OCI-LY7 (cell line): ENCODE measurements at regions not wholly inside any gene's neighbourhood (a gene's known extent, or its start where the extent isn't known, plus 50 kb on each side); places are given as distances from the start of the nearest gene placed in this dataset.

Experiments used
- EZH2phosphoT487 ChIP-seq: fragments of 200-600 bp; sonication (generic); IDR thresholded peaks from 2 replicates; pipeline ENCODE4 v1.6.1; 2018; ENCODE audit warnings: low read depth, borderline replicate concordance, mild to moderate bottlenecking, mixed run types, antibody characterized with exemption, low read length, moderate library complexity, mixed read lengths
- TF ChIP-seq, protein P1 (sequence below): fragments of 200-600 bp; sonication (generic); conservative IDR thresholded peaks from 2 replicates; pipeline ENCODE4 v1.5.1; 2014; ENCODE audit warnings: mild to moderate bottlenecking, antibody characterized with exemption, low read length, moderate library complexity, mixed read lengths

DNA sequence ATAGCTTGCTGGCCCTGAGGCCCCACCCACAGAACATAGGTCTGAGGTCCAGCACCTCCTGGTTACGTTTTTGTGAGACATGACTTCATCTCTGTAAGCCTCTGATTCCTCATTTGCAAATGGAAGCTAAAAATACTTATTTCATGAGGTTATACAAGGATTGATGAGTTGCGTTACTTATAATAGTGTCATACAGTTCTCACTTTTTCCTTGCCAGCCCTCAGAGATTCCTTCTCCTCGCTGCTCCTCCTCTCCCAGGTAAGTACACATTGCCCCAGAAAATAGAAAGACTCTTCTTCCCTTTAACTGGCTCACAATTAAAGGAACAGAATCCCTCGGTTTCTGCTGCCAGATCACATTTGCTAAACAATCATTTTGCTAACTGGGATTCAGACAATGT, 739.2 kb downstream of the VRK1 start:
- TF ChIP-seq, protein P1, sequence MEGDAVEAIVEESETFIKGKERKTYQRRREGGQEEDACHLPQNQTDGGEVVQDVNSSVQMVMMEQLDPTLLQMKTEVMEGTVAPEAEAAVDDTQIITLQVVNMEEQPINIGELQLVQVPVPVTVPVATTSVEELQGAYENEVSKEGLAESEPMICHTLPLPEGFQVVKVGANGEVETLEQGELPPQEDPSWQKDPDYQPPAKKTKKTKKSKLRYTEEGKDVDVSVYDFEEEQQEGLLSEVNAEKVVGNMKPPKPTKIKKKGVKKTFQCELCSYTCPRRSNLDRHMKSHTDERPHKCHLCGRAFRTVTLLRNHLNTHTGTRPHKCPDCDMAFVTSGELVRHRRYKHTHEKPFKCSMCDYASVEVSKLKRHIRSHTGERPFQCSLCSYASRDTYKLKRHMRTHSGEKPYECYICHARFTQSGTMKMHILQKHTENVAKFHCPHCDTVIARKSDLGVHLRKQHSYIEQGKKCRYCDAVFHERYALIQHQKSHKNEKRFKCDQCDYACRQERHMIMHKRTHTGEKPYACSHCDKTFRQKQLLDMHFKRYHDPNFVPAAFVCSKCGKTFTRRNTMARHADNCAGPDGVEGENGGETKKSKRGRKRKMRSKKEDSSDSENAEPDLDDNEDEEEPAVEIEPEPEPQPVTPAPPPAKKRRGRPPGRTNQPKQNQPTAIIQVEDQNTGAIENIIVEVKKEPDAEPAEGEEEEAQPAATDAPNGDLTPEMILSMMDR: no peak
- no peak for TF ChIP-seq EZH2phosphoT487
